Liver (tissue), 8 donors: ENCODE measurements at regions not wholly inside any gene's neighbourhood (a gene's known extent, or its start where the extent isn't known, plus 50 kb on each side); places are given as distances from the start of the nearest gene placed in this dataset.

Experiments used
- DNase-seq: peaks from one replicate; pipeline ENCODE4 v3.0.0-alpha.2; 2017; ENCODE audit warnings: low spot score
- H3K27ac ChIP-seq, 2 donors: one replicate each; pipeline ENCODE4 v1.7.0; 2013; ENCODE audit warnings: inconsistent platforms in 2 of 2, low read length in 2 of 2, control low read depth in 1 of 2, low read depth in 1 of 2, mild to moderate bottlenecking in 1 of 2
- H3K27me3 ChIP-seq, 4 donors: one replicate each; pipeline versions ENCODE4 v1.6.1 to v1.7.0; 2013; ENCODE audit warnings: low read length in 3 of 4, inconsistent platforms in 1 of 4, mild to moderate bottlenecking in 1 of 4, moderate library complexity in 1 of 4; ENCODE audit not compliant: control insufficient read depth in 4 of 4, insufficient read depth in 4 of 4
- H3K36me3 ChIP-seq, 4 donors: one replicate each; pipeline versions ENCODE4 v1.6.1 to v1.7.0; 2013; ENCODE audit warnings: low read length in 3 of 4, mild to moderate bottlenecking in 3 of 4, low read depth in 1 of 4, moderate library complexity in 1 of 4; ENCODE audit not compliant: control insufficient read depth in 4 of 4, insufficient read depth in 3 of 4
- H3K4me1 ChIP-seq, 4 donors: one replicate each; pipeline versions ENCODE4 v1.6.1 to v1.7.0; 2013; ENCODE audit warnings: low read length in 3 of 4, mild to moderate bottlenecking in 3 of 4, moderate library complexity in 1 of 4; ENCODE audit not compliant: control insufficient read depth in 4 of 4, insufficient read depth in 4 of 4
- H3K4me3 ChIP-seq, 3 donors: one replicate each; pipeline versions ENCODE4 v1.6.1 to v1.7.0; 2013; ENCODE audit warnings: low read length in 3 of 3, control low read depth in 1 of 3, low read depth in 1 of 3, mild to moderate bottlenecking in 1 of 3
- H3K9ac ChIP-seq, 2 donors: one replicate each; pipeline ENCODE4 v1.7.0; 2013; ENCODE audit warnings: low read length in 2 of 2, mild to moderate bottlenecking in 2 of 2, moderate library complexity in 2 of 2, control low read depth in 1 of 2, low read depth in 1 of 2
- H3K9me3 ChIP-seq, 4 donors: one replicate each; pipeline versions ENCODE4 v1.6.1 to v1.7.0; 2013; ENCODE audit warnings: low read length in 3 of 4; ENCODE audit not compliant: control insufficient read depth in 4 of 4
- GABPA ChIP-seq, 2 donors: IDR thresholded peaks in 1 of 2; conservative IDR thresholded peaks in 1 of 2; 2 replicates each; pipeline ENCODE4 v1.6.1; 2016; ENCODE audit warnings: antibody characterized with exemption in 2 of 2, mild to moderate bottlenecking in 1 of 2, moderate library complexity in 1 of 2
- HNF4G ChIP-seq: IDR thresholded peaks from 2 replicates; pipeline ENCODE4 v1.6.1; 2016; ENCODE audit warnings: antibody characterized with exemption
- RAD21 ChIP-seq, 2 donors: IDR thresholded peaks; 2 replicates each; pipeline ENCODE4 v1.6.1; 2016; ENCODE audit warnings: antibody characterized with exemption in 2 of 2, mild to moderate bottlenecking in 2 of 2
- RXRA ChIP-seq, 2 donors: IDR thresholded peaks; 2 replicates each; pipeline ENCODE4 v1.6.1; 2017 to 2018; ENCODE audit warnings: antibody characterized with exemption in 2 of 2, mild to moderate bottlenecking in 1 of 2
- SP1 ChIP-seq: IDR thresholded peaks from 2 replicates; pipeline ENCODE4 v1.6.1; 2018; ENCODE audit warnings: antibody characterized with exemption, mild to moderate bottlenecking
- WGBS: extraction: QIAGEN DNeasy Blood & Tissue Kit; methylation state at CpG from one replicate; pipeline ENCODE4 v1.1.7; 2013; 5-methylcytosine and 5-hydroxymethylcytosine counted together
- TF ChIP-seq, protein P1 (sequence below): fragments of 150-350 bp; IDR thresholded peaks from 2 replicates; pipeline ENCODE4 v1.5.1; 2017; ENCODE audit warnings: improper control_type of control experiment, low read depth, low read length; ENCODE audit not compliant: missing input control
- TF ChIP-seq, protein P2 (sequence below): IDR thresholded peaks from 2 replicates; pipeline ENCODE4 v1.6.1; 2016; ENCODE audit warnings: antibody characterized with exemption
- TF ChIP-seq, protein P3 (sequence below): IDR thresholded peaks from 2 replicates; pipeline ENCODE4 v1.6.1; 2016; ENCODE audit warnings: antibody characterized with exemption, mild to moderate bottlenecking
- donor health status: healthy.
- donor health status: healthy.
- donor health status: healthy.
- donor health status: healthy.
- donor health status: healthy.

DNA sequence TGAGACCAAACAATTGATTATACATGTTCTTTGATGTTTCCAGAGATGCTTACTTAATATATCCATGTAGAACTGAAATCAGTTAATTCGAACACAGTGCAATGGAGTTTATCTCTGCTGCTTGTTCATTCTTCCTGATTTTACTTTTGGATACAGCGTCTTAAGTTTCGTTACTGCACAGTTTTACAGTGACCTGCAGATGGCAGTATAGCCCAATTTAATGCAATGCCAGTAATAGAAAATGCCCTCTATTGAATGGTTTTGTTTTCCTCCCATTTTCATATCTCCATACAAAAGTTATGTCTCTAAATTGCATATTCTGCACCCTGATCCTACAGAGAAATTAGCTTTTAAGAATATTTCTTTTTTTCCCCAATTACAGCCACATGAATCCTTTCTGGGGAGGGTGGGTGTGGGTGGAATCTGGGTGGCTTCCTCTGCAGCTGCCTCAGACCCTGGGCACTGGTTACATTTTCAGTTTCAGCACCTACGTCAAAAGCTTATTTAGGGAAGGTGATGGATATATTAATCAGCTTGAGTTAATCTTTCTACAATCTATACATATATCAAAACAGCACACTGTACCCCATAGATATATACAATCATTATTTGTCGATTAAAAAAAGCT is 101.1 kb upstream of the DCD start:
- Histone ChIP-seq H3K36me3 (no peaks in the 10 kb centered on the region), H3K4me3 (no peak overlapping the region), H3K9ac (no peak overlapping the region), H3K9me3 (no peaks in the 10 kb centered on the region), H3K27ac (no peak overlapping the region), H3K4me1 (peaks cover 0 to 13% (median 11%) of the 10 kb centered on the region in 4 donors), H3K27me3 (no peaks in the 10 kb centered on the region)
- WGBS: 22% methylated on average over 5 of the region's 5 CpGs
- TF ChIP-seq RAD21 (IDR thresholded peaks at IDR 0.05) (peak; percentile 81 to 90), SP1 (no peak), GABPA (IDR thresholded peaks at IDR 0.05 in 1 of 2, conservative IDR thresholded peaks at IDR 0.05 in 1 of 2) (no peak)
- TF ChIP-seq, protein P1, sequence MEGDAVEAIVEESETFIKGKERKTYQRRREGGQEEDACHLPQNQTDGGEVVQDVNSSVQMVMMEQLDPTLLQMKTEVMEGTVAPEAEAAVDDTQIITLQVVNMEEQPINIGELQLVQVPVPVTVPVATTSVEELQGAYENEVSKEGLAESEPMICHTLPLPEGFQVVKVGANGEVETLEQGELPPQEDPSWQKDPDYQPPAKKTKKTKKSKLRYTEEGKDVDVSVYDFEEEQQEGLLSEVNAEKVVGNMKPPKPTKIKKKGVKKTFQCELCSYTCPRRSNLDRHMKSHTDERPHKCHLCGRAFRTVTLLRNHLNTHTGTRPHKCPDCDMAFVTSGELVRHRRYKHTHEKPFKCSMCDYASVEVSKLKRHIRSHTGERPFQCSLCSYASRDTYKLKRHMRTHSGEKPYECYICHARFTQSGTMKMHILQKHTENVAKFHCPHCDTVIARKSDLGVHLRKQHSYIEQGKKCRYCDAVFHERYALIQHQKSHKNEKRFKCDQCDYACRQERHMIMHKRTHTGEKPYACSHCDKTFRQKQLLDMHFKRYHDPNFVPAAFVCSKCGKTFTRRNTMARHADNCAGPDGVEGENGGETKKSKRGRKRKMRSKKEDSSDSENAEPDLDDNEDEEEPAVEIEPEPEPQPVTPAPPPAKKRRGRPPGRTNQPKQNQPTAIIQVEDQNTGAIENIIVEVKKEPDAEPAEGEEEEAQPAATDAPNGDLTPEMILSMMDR: peak; percentile 82
- no peak for DNase-seq

DNA sequence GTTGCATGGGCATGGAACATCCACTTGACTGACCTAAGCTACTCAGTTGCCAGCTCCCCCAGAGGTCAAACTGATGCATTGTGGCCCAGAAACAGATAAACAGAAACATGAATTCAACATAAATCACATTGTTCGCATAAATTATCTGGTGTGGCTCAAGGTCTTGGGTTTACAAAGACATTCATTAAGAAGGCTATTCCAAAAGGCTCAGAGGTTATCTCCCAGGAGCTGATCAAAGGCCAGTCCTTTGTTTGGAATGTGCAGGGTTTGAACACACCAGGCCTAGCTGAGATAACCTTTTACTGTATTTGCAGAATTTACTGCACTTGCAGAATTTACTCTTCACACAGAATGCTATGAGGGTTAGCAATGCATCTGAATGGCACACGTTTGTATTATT is 96.4 kb upstream of the DCD start:
- no peaks in the 10 kb centered on the region for H3K27me3 ChIP-seq
- no peak overlapping the region for H3K4me3 ChIP-seq
- H3K9me3 ChIP-seq: no peaks in the 10 kb centered on the region
- peaks cover 0 to 22% (median 12%) of the 10 kb centered on the region in 4 donors for H3K4me1 ChIP-seq
- 35% methylated on average over 2 of the region's 2 CpGs for WGBS
- no peak for DNase-seq
- no peak overlapping the region for H3K9ac ChIP-seq
- no peak for TF ChIP-seq RXRA (IDR thresholded peaks at IDR 0.05)
- TF ChIP-seq, protein P2, sequence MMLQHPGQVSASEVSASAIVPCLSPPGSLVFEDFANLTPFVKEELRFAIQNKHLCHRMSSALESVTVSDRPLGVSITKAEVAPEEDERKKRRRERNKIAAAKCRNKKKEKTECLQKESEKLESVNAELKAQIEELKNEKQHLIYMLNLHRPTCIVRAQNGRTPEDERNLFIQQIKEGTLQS: no peak
- H3K36me3 ChIP-seq: no peaks in the 10 kb centered on the region
- H3K27ac ChIP-seq: no peak overlapping the region

DNA sequence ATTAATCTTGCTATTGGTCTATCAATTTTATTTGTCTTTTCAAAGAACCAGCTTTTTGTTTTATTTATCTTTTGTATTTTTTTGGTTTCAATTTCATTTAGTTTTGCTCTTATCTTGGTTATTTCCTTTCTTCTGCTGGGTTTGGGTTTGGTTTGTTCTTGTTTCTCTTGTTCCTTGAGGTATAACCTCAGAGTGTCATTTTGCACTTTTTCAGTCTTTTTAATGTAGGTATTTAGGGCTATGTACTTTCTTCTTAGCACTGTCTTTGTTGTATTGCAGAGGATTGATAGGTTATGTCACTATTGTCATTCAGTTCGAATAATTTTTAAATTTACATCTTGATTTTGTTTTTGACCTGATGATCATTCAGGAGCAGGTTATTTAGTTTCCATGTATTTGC is 92.7 kb upstream of the DCD start:
- Histone ChIP-seq H3K27ac (no peak overlapping the region), H3K27me3 (no peaks in the 10 kb centered on the region), H3K36me3 (no peaks in the 10 kb centered on the region), H3K4me1 (peaks cover 0 to 11% (median 5%) of the 10 kb centered on the region in 4 donors), H3K9ac (no peak overlapping the region), H3K9me3 (peaks cover 0 to 5% (median 0%) of the 10 kb centered on the region in 4 donors), H3K4me3 (no peak overlapping the region)
- DNase-seq: no peak
- no peak for TF ChIP-seq HNF4G
- TF ChIP-seq, protein P3, sequence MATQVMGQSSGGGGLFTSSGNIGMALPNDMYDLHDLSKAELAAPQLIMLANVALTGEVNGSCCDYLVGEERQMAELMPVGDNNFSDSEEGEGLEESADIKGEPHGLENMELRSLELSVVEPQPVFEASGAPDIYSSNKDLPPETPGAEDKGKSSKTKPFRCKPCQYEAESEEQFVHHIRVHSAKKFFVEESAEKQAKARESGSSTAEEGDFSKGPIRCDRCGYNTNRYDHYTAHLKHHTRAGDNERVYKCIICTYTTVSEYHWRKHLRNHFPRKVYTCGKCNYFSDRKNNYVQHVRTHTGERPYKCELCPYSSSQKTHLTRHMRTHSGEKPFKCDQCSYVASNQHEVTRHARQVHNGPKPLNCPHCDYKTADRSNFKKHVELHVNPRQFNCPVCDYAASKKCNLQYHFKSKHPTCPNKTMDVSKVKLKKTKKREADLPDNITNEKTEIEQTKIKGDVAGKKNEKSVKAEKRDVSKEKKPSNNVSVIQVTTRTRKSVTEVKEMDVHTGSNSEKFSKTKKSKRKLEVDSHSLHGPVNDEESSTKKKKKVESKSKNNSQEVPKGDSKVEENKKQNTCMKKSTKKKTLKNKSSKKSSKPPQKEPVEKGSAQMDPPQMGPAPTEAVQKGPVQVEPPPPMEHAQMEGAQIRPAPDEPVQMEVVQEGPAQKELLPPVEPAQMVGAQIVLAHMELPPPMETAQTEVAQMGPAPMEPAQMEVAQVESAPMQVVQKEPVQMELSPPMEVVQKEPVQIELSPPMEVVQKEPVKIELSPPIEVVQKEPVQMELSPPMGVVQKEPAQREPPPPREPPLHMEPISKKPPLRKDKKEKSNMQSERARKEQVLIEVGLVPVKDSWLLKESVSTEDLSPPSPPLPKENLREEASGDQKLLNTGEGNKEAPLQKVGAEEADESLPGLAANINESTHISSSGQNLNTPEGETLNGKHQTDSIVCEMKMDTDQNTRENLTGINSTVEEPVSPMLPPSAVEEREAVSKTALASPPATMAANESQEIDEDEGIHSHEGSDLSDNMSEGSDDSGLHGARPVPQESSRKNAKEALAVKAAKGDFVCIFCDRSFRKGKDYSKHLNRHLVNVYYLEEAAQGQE: no peak
- 70% methylated on average over 1 of the region's 1 CpG for WGBS
